Panc1 (cell line): ENCODE measurements at regions not wholly inside any gene's neighbourhood (a gene's known extent, or its start where the extent isn't known, plus 50 kb on each side); places are given as distances from the start of the nearest gene placed in this dataset.

Experiments
- ATAC-seq: fragments of 200-7000 bp; cut with Tn5 transposase; 2 replicates; pipeline ENCODE4 v1.9.1; 2020; ENCODE audit warnings: mild to moderate bottlenecking, moderate library complexity
- BruUV-seq: library from RNA; stranded (reverse); fragments of 400-500 nt; replicated peaks from 2 replicates; lab custom pipeline; 2021; lab: Mats Ljungman, UMichigan
- CTCF ChIA-PET: fragments of 300-600 bp; sonication (Branson Sonifier 250); formaldehyde crosslinking; loops from one replicate; lab custom pipeline; 2022; ENCODE audit warnings: antibody characterized with exemption; lab: Charles Lee
- POLR2A ChIA-PET: fragments of 300-600 bp; sonication (Branson Sonifier 250); formaldehyde crosslinking; loops from one replicate; lab custom pipeline; 2022; ENCODE audit warnings: antibody characterized with exemption; lab: Charles Lee
- DNase-seq: peaks from one replicate; pipeline ENCODE4 v3.0.0-alpha.2; 2010; ENCODE audit warnings: low read depth, low spot score
- H3K27ac ChIP-seq: 2 replicates; pipeline ENCODE4 v1.5.1; 2011; ENCODE audit warnings: mild to moderate bottlenecking, low read length, inconsistent platforms
- H3K27me3 ChIP-seq: fragments of 200-500 bp; sonication (Bioruptor generic); 2 replicates; pipeline ENCODE4 v1.6.0; 2014; ENCODE audit warnings: low read length, inconsistent platforms; ENCODE audit not compliant: control insufficient read depth, insufficient read depth
- H3K36me3 ChIP-seq: fragments of 200-500 bp; sonication (Bioruptor generic); 2 replicates; pipeline ENCODE4 v1.5.1; 2014; ENCODE audit warnings: inconsistent platforms, mild to moderate bottlenecking, low read length, moderate library complexity; ENCODE audit not compliant: control insufficient read depth, insufficient read depth
- H3K4me1 ChIP-seq: 2 replicates; pipeline ENCODE4 v1.5.1; 2011; ENCODE audit warnings: inconsistent platforms, mild to moderate bottlenecking, low read length, moderate library complexity; ENCODE audit not compliant: control insufficient read depth, insufficient read depth
- H3K4me3 ChIP-seq, 2 experiments: 2 replicates each; pipeline ENCODE4 v1.5.1; 2011 to 2012; ENCODE audit warnings: low read depth in 2 of 2, low read length in 2 of 2, mild to moderate bottlenecking in 2 of 2, inconsistent platforms in 1 of 2, moderate library complexity in 1 of 2
- H3K9me3 ChIP-seq: fragments of 200-500 bp; sonication (Bioruptor generic); 2 replicates; pipeline ENCODE4 v1.5.1; 2014; ENCODE audit warnings: low read depth, mild to moderate bottlenecking, inconsistent platforms, low read length, moderate library complexity; ENCODE audit not compliant: control insufficient read depth, insufficient read depth
- POLR2AphosphoS5 ChIP-seq: IDR thresholded peaks from 2 replicates; pipeline ENCODE4 v1.6.1; 2012; ENCODE audit warnings: mild to moderate bottlenecking, low read depth, low read length, moderate library complexity
- SIN3A ChIP-seq: IDR thresholded peaks from 2 replicates; pipeline ENCODE4 v1.6.1; 2012; ENCODE audit warnings: low read depth, mild to moderate bottlenecking, low read length, moderate library complexity, borderline replicate concordance; ENCODE audit not compliant: insufficient read depth
- TCF7L2 ChIP-seq: IDR thresholded peaks from 2 replicates; pipeline ENCODE4 v1.6.1; 2011; ENCODE audit warnings: mild to moderate bottlenecking, low read depth, low read length, inconsistent platforms
- in situ Hi-C: cut with HindIII; loops from 2 replicates; pipeline ENCODE4 v1.10.0; 2016; ENCODE audit warnings: low sequenced_read_pairs, low pct_unique_long_range_greater_than_20kb
- intact Hi-C: fragments of 100-400 bp; cut with micrococcal nuclease; formaldehyde crosslinking; loops from one replicate; pipeline ENCODE4 v1.10.0; 2022; ENCODE audit not compliant: unreplicated experiment
- TF ChIP-seq, protein P1 (sequence below): fragments of 450-650 bp; IDR thresholded peaks from 2 replicates; pipeline ENCODE4 v1.5.1; 2017; ENCODE audit warnings: mild to moderate bottlenecking
- TF ChIP-seq, protein P2 (sequence below), 2 experiments: IDR thresholded peaks; 2 replicates each; pipeline ENCODE4 v1.6.1; 2011 to 2012; ENCODE audit warnings: low read depth in 2 of 2, control low read depth in 1 of 2, low read length in 1 of 2, mild to moderate bottlenecking in 1 of 2, moderate library complexity in 1 of 2; ENCODE audit not compliant: insufficient read depth in 1 of 2

DNA sequence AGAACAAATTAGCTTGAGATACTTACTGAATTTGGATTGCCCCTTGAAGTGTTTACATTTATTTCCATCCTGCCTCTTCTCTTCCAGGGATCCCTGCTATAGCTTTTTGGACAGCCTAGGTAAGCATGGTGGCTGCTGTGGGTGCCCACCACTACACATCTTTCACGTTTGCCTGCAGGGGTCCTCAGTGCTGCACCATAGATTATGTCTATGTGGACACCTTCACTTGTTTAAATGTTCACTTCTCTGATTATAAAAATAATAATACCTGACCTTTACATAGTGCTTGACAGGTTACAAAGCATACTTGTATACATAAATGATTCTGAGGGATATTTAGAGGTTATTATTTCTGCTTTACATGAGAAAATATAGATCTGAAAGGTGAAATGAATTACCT lies 67.9 kb upstream of the SLC4A4 start:
- intact Hi-C loops (loop anchor here (5.0 kb wide), 1 partner anchor 441 kb away; no protein-coding TSS in a partner anchor), in situ Hi-C loops (no loop called here)
- Histone ChIP-seq H3K27me3 (no peaks in the 10 kb centered on the region), H3K27ac (no peak overlapping the region), H3K36me3 (no peaks in the 10 kb centered on the region), H3K9me3 (no peaks in the 10 kb centered on the region), H3K4me1 (no peaks in the 10 kb centered on the region), H3K4me3 (no peak overlapping the region)
- ChIA-PET CTCF (no interaction called here), POLR2A (no interaction called here)
- DNase-seq = no peak
- BruUV-seq = no TSS peak
- TF ChIP-seq, protein P1, sequence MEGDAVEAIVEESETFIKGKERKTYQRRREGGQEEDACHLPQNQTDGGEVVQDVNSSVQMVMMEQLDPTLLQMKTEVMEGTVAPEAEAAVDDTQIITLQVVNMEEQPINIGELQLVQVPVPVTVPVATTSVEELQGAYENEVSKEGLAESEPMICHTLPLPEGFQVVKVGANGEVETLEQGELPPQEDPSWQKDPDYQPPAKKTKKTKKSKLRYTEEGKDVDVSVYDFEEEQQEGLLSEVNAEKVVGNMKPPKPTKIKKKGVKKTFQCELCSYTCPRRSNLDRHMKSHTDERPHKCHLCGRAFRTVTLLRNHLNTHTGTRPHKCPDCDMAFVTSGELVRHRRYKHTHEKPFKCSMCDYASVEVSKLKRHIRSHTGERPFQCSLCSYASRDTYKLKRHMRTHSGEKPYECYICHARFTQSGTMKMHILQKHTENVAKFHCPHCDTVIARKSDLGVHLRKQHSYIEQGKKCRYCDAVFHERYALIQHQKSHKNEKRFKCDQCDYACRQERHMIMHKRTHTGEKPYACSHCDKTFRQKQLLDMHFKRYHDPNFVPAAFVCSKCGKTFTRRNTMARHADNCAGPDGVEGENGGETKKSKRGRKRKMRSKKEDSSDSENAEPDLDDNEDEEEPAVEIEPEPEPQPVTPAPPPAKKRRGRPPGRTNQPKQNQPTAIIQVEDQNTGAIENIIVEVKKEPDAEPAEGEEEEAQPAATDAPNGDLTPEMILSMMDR = peak; percentile 37
- TF ChIP-seq, protein P2, sequence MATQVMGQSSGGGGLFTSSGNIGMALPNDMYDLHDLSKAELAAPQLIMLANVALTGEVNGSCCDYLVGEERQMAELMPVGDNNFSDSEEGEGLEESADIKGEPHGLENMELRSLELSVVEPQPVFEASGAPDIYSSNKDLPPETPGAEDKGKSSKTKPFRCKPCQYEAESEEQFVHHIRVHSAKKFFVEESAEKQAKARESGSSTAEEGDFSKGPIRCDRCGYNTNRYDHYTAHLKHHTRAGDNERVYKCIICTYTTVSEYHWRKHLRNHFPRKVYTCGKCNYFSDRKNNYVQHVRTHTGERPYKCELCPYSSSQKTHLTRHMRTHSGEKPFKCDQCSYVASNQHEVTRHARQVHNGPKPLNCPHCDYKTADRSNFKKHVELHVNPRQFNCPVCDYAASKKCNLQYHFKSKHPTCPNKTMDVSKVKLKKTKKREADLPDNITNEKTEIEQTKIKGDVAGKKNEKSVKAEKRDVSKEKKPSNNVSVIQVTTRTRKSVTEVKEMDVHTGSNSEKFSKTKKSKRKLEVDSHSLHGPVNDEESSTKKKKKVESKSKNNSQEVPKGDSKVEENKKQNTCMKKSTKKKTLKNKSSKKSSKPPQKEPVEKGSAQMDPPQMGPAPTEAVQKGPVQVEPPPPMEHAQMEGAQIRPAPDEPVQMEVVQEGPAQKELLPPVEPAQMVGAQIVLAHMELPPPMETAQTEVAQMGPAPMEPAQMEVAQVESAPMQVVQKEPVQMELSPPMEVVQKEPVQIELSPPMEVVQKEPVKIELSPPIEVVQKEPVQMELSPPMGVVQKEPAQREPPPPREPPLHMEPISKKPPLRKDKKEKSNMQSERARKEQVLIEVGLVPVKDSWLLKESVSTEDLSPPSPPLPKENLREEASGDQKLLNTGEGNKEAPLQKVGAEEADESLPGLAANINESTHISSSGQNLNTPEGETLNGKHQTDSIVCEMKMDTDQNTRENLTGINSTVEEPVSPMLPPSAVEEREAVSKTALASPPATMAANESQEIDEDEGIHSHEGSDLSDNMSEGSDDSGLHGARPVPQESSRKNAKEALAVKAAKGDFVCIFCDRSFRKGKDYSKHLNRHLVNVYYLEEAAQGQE (IDR thresholded peaks at IDR 0.05; ENCODE audit: insufficient read depth in 1 of 2, low read depth in 2 of 2, low read length in 1 of 2) = no peak
- ATAC-seq = 0 out of 2 replicates have a peak, but pooled peaks have one; percentile 68

DNA sequence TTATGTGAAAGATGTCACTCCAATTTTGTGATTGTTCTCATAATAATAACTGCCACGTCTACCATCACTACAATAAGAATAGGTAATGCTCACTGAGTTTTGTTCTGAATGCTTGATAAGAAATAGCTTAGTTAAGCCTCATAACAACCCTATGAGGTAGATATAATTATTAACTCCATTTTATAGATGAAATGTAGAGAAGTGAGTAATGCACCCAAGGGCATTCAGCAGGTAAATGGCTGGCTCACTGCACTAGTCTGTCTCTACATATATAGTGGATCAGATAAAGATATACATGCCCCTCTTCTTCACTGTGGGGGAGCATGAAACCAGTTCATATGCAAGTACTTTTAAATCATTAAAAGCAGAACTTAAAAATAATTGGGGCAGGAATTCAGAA lies 65.8 kb upstream of the SLC4A4 start:
- Histone ChIP-seq H3K36me3 (no peaks in the 10 kb centered on the region), H3K27ac (no peak overlapping the region), H3K4me3 (no peak overlapping the region), H3K4me1 (no peaks in the 10 kb centered on the region), H3K9me3 (no peaks in the 10 kb centered on the region), H3K27me3 (no peaks in the 10 kb centered on the region)
- no peak for DNase-seq
- in situ Hi-C loops = no loop called here
- ChIA-PET CTCF (no interaction called here), POLR2A (no interaction called here)
- intact Hi-C loops = loop anchor here (5.0 kb wide), 1 partner anchor 439 kb away; no protein-coding TSS in a partner anchor
- no peak for ATAC-seq
- no TSS peak for BruUV-seq
- TF ChIP-seq, protein P1 = no peak
- no peak for TF ChIP-seq TCF7L2
- TF ChIP-seq POLR2AphosphoS5 = no peak
- TF ChIP-seq, protein P2 (IDR thresholded peaks at IDR 0.05; ENCODE audit: insufficient read depth in 1 of 2, low read depth in 2 of 2, low read length in 1 of 2) = no peak
- no peak for TF ChIP-seq SIN3A
